B cell (primary cell): ENCODE measurements at regions not wholly inside any gene's neighbourhood (a gene's known extent, or its start where the extent isn't known, plus 50 kb on each side); places are given as distances from the start of the nearest gene placed in this dataset.

Source experiments
- ATAC-seq: fragments of 200-7000 bp; cut with Tn5 transposase; one replicate; pipeline ENCODE4 v1.10.0; 2021; ENCODE audit warnings: low read depth, mild to moderate bottlenecking, moderate number of reproducible peaks, moderate library complexity
- CTCF ChIA-PET: fragments of 350-600 bp; sonication (Branson Sonifier 250); formaldehyde crosslinking; loops from one replicate; lab custom pipeline; 2021; ENCODE audit warnings: antibody characterized with exemption, inconsistent platforms; lab: Charles Lee
- POLR2A ChIA-PET: fragments of 350-600 bp; sonication (Branson Sonifier 250); formaldehyde crosslinking; loops from one replicate; lab custom pipeline; 2021; ENCODE audit warnings: antibody characterized with exemption; lab: Charles Lee
- DNase-seq: peaks from one replicate; pipeline ENCODE4 v3.0.0; 2013
- H2AFZ ChIP-seq: 2 replicates; pipeline ENCODE4 v1.6.1; 2012; ENCODE audit warnings: mild to moderate bottlenecking, low read depth, low read length; ENCODE audit not compliant: insufficient read depth, poor library complexity, severe bottlenecking
- H3K27ac ChIP-seq, 2 donors: 1 replicate in 1 of 2; 2 replicates in 1 of 2; pipeline ENCODE4 v1.5.1; 2012 to 2013; ENCODE audit warnings: low read length in 2 of 2, mild to moderate bottlenecking in 2 of 2, moderate library complexity in 1 of 2
- H3K27me3 ChIP-seq, 4 experiments: fragments of 200-600 bp in 1 of 4; sonication (generic) in 1 of 4; replicated peaks in 1 of 4; 1 replicate in 2 of 4; 2 replicates in 2 of 4; pipeline versions ENCODE4 v1.6.1 to v1.7.0; 2013 to 2016; ENCODE audit warnings: low read length in 3 of 4, mild to moderate bottlenecking in 2 of 4, mixed read lengths in 1 of 4, moderate library complexity in 1 of 4; ENCODE audit not compliant: insufficient read depth in 4 of 4, control insufficient read depth in 3 of 4; ENCODE audit errors: control extremely low read depth in 1 of 4
- H3K36me3 ChIP-seq, 2 experiments: replicated peaks in 1 of 2; 1 replicate in 1 of 2; 2 replicates in 1 of 2; pipeline versions ENCODE4 v1.6.1 to v1.7.1; 2013; ENCODE audit warnings: low read length in 1 of 2; ENCODE audit not compliant: insufficient read depth in 2 of 2, control insufficient read depth in 1 of 2; ENCODE audit errors: control extremely low read depth in 1 of 2, extremely low read depth in 1 of 2
- H3K4me1 ChIP-seq, 2 donors: fragments of 200-600 bp in 1 of 2; sonication (generic) in 1 of 2; 1 replicate in 1 of 2; 2 replicates in 1 of 2; pipeline versions ENCODE4 v1.5.1 to v1.6.1; 2013 to 2017; ENCODE audit warnings: low read length in 2 of 2; ENCODE audit not compliant: control insufficient read depth in 2 of 2, insufficient read depth in 2 of 2
- H3K4me2 ChIP-seq: replicated peaks from 2 replicates; pipeline ENCODE3; 2012; ENCODE audit warnings: mild to moderate bottlenecking, low read depth, low read length; ENCODE audit not compliant: poor library complexity, severe bottlenecking
- H3K4me3 ChIP-seq, 5 experiments: fragments of 200-600 bp in 1 of 5; sonication (generic) in 1 of 5; 1 replicate in 3 of 5; 2 replicates in 2 of 5; pipeline versions ENCODE4 v1.5.1 to v1.7.0; 2011 to 2016; ENCODE audit warnings: low read length in 4 of 5, mild to moderate bottlenecking in 4 of 5, low read depth in 2 of 5, control low read depth in 1 of 5, moderate library complexity in 1 of 5; ENCODE audit not compliant: insufficient read depth in 1 of 5; ENCODE audit errors: control extremely low read depth in 1 of 5, extremely low read depth in 1 of 5
- H3K79me2 ChIP-seq: fragments of 200-600 bp; sonication (generic); one replicate; pipeline ENCODE4 v1.6.0; 2016; ENCODE audit warnings: low read length; ENCODE audit not compliant: control insufficient read depth, insufficient read depth
- H3K9ac ChIP-seq: fragments of 200-600 bp; sonication (generic); 2 replicates; pipeline ENCODE4 v1.6.1; 2017; ENCODE audit warnings: mild to moderate bottlenecking, low read length, moderate library complexity
- H3K9me3 ChIP-seq, 3 donors: one replicate each; pipeline versions ENCODE4 v1.6.1 to v1.7.1; 2013; ENCODE audit warnings: low read length in 2 of 3; ENCODE audit not compliant: control insufficient read depth in 2 of 3, insufficient read depth in 1 of 3; ENCODE audit errors: control extremely low read depth in 1 of 3
- H4K20me1 ChIP-seq: 2 replicates; pipeline ENCODE4 v1.6.0; 2012; ENCODE audit warnings: mild to moderate bottlenecking, low read length; ENCODE audit not compliant: insufficient read depth, control insufficient read depth, poor library complexity, severe bottlenecking
- H3K27ac Mint-ChIP-seq: one replicate; pipeline ENCODE4 v1.8.0; 2021; ENCODE audit warnings: mixed read lengths
- H3K27me3 Mint-ChIP-seq: one replicate; pipeline ENCODE4 v1.8.0; 2021; ENCODE audit warnings: mixed read lengths
- H3K4me1 Mint-ChIP-seq: one replicate; pipeline ENCODE4 v1.8.0; 2021; ENCODE audit warnings: mixed read lengths
- H3K4me3 Mint-ChIP-seq: one replicate; pipeline ENCODE4 v1.8.0; 2021; ENCODE audit warnings: mixed read lengths
- H3K9me3 Mint-ChIP-seq: one replicate; pipeline ENCODE4 v1.8.0; 2022; ENCODE audit warnings: mixed read lengths; ENCODE audit not compliant: insufficient read depth
- EZH2 ChIP-seq: IDR thresholded peaks from 2 replicates; pipeline ENCODE4 v1.6.1; 2012; ENCODE audit warnings: borderline replicate concordance, low read depth, mild to moderate bottlenecking, moderate library complexity, low read length; ENCODE audit not compliant: insufficient read depth, poor library complexity, severe bottlenecking
- WGBS: methylation state at CpG from one replicate; pipeline ENCODE4 v1.1.5; 2013; ENCODE audit warnings: missing lambda C conversion rate; ENCODE audit not compliant: insufficient coverage; 5-methylcytosine and 5-hydroxymethylcytosine counted together
- intact Hi-C: fragments of 100-400 bp; cut with micrococcal nuclease; formaldehyde crosslinking; loops from one replicate; pipeline ENCODE4 v1.10.0; 2022
- TF ChIP-seq, protein P1 (sequence below): fragments of 200-600 bp; IDR thresholded peaks from one replicate; pipeline ENCODE4 v1.8.0; 2022; ENCODE audit warnings: antibody characterized with exemption, mild to moderate bottlenecking

DNA sequence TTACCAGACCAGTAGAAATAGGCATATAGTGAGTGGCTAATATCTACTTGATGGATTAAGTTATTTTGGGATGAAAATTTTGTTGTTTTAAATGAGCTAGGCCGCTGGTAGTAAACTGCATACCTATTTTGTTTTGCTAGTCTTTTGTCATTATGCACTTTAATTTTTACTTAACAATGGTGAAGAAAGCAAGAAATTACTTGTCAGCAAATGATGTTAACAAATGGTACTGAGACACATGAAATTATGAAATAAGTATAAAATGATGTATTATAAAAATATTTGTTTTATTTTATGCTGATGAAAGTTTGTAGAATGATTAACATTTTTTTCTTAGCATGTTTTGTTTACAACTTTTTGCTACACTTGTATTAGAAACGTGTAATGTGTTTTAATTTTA lies 807.7 kb downstream of the TBC1D32 start:
- no peak overlapping the region for H3K27ac Mint-ChIP-seq
- no CpG with 5 or more reads among the region's 2 CpGs for WGBS
- H3K4me3 ChIP-seq, result no peak overlapping the region
- no peaks in the 10 kb centered on the region for H3K4me1 Mint-ChIP-seq
- H3K79me2 ChIP-seq, result no peaks in the 10 kb centered on the region
- ChIA-PET POLR2A (no interaction called here), CTCF (no interaction called here)
- no peaks in the 10 kb centered on the region for H4K20me1 ChIP-seq
- TF ChIP-seq, protein P1, sequence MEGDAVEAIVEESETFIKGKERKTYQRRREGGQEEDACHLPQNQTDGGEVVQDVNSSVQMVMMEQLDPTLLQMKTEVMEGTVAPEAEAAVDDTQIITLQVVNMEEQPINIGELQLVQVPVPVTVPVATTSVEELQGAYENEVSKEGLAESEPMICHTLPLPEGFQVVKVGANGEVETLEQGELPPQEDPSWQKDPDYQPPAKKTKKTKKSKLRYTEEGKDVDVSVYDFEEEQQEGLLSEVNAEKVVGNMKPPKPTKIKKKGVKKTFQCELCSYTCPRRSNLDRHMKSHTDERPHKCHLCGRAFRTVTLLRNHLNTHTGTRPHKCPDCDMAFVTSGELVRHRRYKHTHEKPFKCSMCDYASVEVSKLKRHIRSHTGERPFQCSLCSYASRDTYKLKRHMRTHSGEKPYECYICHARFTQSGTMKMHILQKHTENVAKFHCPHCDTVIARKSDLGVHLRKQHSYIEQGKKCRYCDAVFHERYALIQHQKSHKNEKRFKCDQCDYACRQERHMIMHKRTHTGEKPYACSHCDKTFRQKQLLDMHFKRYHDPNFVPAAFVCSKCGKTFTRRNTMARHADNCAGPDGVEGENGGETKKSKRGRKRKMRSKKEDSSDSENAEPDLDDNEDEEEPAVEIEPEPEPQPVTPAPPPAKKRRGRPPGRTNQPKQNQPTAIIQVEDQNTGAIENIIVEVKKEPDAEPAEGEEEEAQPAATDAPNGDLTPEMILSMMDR, result no peak
- TF ChIP-seq EZH2, result no peak
- H3K4me3 Mint-ChIP-seq, result no peak overlapping the region
- ATAC-seq (no peak), DNase-seq (no peak)
- H3K4me2 ChIP-seq, result no peak overlapping the region
- no peaks in the 10 kb centered on the region for H3K27me3 ChIP-seq
- no peaks in the 10 kb centered on the region for H3K36me3 ChIP-seq
- intact Hi-C loops, result no loop called here
- no peaks in the 10 kb centered on the region for H3K4me1 ChIP-seq
- no peaks in the 10 kb centered on the region for H3K9me3 Mint-ChIP-seq
- H2AFZ ChIP-seq, result no peak overlapping the region
- peaks cover 0 to 4% (median 0%) of the 10 kb centered on the region in 3 donors for H3K9me3 ChIP-seq
- H3K27ac ChIP-seq, result no peak overlapping the region
- H3K9ac ChIP-seq, result no peak overlapping the region
- no peaks in the 10 kb centered on the region for H3K27me3 Mint-ChIP-seq

DNA sequence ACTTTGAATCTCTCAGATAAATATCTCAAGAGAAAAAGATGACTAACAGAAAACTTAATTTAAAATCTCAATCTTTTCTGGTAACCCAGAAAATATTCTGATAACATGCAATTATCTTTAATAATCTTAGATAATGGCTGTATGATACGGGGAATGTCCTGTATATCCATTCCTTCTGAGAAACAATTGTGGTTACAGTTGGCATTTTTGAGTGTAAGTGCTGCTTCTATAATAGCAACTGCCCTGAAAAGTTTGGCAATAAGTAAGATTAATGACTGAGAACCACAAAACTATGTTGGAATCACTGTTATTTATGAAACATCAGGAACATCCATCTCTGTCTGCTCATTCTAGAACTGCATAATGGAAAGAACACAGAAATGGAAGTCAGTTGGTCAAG lies 819.7 kb downstream of the TBC1D32 start:
- no CpG with 5 or more reads among the region's 1 CpG for WGBS
- Mint-ChIP-seq H3K4me3 (no peak overlapping the region), H3K9me3 (peaks cover 3% of the 10 kb centered on the region), H3K27me3 (no peaks in the 10 kb centered on the region), H3K27ac (no peak overlapping the region), H3K4me1 (no peaks in the 10 kb centered on the region)
- ChIA-PET CTCF (no interaction called here), POLR2A (no interaction called here)
- no peak overlapping the region for H2AFZ ChIP-seq
- no peaks in the 10 kb centered on the region for H3K9me3 ChIP-seq
- no peak for ATAC-seq
- TF ChIP-seq EZH2, result no peak
- TF ChIP-seq, protein P1, result no peak
- no peaks in the 10 kb centered on the region for H4K20me1 ChIP-seq
- intact Hi-C loops, result no loop called here
- H3K4me1 ChIP-seq, result no peaks in the 10 kb centered on the region
- no peak overlapping the region for H3K4me2 ChIP-seq
- no peak overlapping the region for H3K27ac ChIP-seq
- no peak for DNase-seq
- no peaks in the 10 kb centered on the region for H3K79me2 ChIP-seq
- no peaks in the 10 kb centered on the region for H3K27me3 ChIP-seq
- no peaks in the 10 kb centered on the region for H3K36me3 ChIP-seq
- no peak overlapping the region for H3K4me3 ChIP-seq
- no peak overlapping the region for H3K9ac ChIP-seq
